ENCODE measurements at regions not wholly inside any gene's neighbourhood (a gene's known extent, or its start where the extent isn't known, plus 50 kb on each side); places are given as distances from the start of the nearest gene placed in this dataset.
A peak's percentile ranks its signal among the peaks of the same experiment; 100 is the strongest.
"Not testable (repeated sequence)": the region's sequence is repeated elsewhere in the genome, so short reads cannot be mapped to it uniquely, and the experiment has no call there.

DNA sequence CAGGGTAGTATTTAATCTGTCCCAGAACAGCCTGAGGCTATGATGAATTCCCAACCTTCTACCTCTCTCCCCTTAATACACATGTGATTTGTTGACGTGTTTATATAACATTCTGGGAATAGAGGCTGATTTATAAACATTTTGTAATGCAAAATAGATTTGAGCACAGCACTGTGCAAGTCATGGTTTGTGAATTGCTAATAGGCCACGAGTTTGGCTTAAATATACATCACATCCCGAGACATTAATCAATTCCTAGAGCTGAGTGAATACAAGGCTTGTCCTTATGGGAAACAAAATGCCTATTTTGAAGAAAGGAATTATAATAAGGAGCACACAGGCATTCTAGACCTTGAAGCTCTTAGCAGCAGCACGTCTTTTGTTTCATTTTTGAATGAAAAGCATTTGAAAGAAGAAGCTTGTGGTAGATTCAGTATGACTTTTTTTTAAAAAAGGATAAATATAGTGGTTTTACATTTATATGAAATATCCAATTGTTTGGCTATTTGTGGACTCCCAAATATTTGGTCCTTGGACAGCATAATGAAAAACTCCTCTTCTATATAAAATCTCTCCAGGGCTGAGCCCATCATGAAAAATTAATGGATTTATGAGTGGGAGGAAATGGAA, 116.4 kb downstream of the SLC17A6 start:
- DNase-seq (ENCODE audit: low read depth in 4 of 4, low spot score in 3 of 4), result no peak

DNA sequence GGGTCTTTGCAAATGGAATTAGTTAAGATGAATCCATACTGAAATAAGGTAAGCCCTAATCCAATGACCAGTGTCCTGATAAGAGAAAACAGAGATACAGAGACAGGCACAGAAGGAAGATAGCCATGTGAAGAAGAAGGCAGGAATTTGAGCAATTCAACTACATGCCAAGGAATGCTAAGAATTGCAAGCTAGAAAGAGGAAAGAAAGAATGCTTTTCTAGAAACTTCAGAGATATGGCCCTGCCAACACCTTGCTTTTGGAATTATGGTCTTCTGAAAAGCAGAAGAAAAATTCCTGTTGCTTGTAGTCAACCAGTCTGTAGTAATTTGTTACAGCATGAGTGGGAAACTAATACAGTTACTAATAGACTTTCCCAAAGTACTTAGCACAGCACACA, 111.3 kb downstream of the SLC17A6 start:
- no peak for DNase-seq (ENCODE audit: low read depth in 4 of 4, low spot score in 3 of 4)

DNA sequence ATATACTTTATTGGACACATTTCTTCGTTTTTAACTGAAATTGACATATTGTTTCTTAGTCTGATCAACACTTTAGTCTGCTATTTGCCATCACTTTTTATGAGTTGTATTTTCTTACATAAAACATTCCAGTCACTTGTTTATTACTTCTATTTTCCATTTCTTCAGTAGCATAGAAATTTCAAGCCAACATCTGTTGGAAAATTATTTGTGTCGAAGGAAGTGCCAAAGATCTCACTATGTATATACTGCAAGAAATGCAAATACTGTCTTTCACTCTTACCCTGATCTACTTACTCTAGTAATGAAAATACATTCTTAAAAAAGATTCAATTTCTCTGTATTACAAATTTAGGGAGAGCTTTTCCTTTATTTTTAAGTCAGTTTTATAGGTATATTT, 105.9 kb downstream of the SLC17A6 start:
- no peak for DNase-seq (ENCODE audit: low read depth in 4 of 4, low spot score in 3 of 4)

DNA sequence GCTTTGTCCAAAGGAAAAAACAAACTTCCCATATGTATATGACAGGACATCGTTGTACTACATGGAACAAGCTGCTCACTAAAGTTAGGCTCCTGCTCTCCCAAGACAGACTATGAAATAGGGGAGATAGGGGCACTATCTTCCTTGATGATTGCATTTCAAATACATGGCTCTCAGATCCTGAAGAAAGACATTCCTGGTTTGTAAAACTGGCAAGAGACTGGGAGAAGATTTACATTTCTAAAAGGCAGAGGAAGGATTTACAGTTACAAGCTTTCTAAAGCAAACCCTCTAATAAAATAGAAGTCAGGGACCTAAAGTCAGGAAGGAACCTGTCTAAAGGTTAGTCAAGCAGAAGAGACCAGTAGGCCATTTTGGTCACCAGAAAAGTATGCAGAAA, 103.7 kb downstream of the SLC17A6 start:
- DNase-seq (ENCODE audit: low read depth in 4 of 4, low spot score in 3 of 4), result no peak

DNA sequence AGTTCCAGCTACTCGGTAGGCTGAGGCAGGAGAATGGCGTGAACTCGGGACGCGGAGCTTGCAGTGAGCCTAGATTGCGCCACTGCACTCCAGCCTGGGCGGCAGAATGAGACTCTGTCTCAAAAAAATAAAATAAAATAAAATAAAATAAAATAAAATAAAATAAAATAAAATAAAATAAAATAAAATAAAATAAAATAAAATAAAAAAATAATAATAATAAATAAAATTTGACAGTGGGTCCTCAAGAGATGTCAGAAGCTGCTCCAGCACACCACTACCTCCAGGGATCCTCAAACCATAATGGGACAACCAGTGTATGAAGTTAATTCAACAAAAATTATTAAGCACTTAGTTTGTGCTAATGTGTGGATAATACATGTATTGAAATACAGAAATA, 97.4 kb downstream of the SLC17A6 start:
- DNase-seq (ENCODE audit: low read depth in 4 of 4, low spot score in 3 of 4), result not testable (repeated sequence)

DNA sequence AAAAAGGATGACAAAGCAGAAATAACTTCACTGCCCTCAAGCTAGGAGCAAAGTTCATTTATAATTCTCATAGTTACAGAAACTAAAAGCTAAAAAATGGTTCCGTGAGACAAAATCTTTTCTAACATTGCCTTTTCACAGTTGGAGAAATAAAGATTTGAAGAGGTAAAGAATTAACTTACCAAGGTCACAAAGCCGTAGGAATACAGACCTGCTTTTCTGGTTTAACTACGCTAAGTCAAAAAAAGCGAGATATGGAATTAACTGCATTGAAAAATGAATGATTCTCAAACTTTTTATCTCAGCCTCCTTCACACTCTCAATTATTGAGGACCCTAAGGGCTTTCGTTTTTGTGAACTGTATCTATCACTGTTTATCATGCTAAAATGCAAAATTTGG, 95.3 kb downstream of the SLC17A6 start:
- DNase-seq (ENCODE audit: low read depth in 4 of 4, low spot score in 3 of 4), result no peak

DNA sequence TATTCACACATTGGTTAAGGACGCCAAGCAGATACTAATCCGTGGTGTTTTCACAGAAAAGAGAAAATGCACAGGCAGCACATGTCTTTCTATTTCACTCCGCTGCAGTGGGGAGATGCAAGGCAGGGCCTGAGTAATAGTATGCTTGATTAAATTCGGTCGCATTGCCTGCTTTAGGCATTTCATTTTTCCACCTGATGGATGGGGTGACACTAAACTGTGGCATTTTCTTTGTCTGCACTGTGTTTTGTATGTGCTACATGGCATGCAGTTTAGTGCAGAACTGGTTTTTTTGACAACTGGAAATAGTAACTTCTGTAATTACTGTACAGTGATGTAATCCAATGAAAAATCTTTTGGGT, 94.9 kb downstream of the SLC17A6 start:
- DNase-seq (ENCODE audit: low read depth in 4 of 4, low spot score in 3 of 4), result no peak

DNA sequence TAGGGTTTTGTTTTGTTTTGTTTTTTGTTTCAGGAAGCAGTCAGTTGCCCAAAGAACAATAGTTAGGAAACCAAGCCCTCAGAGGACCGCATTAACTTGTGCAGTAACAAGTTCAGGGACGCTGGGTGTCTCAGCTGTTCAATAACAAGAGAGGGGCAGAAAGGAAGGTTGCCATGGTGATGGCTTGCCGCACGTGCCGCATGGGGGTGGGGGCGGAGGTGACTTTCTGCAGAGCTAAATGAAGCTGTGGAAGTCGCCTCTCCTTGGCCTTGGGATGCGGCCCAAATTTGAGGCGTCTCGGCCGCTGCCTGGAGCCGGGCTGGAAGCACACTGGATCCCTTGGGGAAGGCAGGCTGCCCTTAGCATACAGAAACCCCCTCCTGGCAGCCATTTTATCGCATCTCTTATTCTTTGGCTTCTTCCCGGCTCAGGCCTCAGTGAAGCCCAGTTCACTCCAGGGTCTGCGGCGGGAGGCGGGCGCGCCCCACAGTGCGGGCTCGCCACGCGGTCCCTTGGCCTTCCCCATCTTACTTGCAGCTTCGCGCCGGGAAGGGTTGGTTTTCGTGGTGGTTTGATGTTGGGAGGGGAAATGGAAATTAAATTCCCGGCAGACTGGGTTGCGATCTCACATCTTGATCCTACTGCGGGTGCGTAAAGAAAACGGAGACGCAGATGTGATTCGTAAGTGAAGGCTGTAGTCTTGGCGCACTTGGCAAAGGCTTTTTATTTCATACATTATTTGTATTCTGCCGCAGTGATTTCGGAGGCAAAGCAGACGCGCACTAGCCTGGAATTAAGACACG, 94.3 kb downstream of the SLC17A6 start:
- peak; percentile 58 to 62 (median 60) for DNase-seq (ENCODE audit: low read depth in 4 of 4, low spot score in 3 of 4)

DNA sequence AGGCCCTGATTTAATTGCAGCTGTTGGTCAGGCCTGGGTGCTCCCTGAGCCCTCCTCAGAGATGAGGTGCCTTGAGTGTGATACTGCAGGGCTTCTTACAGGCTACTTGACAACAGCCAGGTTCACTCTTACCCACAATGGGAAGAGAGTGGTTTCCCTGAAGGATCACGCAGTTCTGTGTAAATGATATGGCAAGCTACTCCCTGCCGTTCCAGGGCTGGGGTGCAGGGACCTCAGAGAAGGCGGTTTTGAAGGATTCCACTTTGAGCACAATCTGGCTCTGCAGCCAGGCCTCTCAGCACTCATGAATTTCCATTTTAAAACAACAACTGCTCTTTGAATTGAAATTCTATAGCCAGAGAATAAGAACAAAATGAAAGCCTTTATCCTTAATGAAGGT, 92.9 kb downstream of the SLC17A6 start:
- no peak for DNase-seq (ENCODE audit: low read depth in 4 of 4, low spot score in 3 of 4)

DNA sequence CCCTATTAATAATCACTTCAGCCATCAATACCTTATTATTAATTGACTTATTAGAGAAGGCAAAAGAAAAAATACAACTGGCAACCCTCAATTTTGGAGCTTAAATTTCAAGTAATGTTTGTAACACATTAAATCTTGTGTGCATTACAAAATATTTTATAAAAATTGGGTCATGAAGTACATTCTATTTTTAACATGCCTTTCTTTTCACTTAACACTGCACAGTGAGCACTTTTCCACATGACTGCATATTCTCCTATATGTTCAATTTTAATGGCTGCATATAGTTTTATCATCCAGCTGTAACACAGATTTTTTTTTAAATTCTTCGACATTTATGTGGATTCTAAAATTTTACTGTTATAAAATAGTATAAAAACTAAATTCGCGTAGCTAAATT, 92.5 kb downstream of the SLC17A6 start:
- no peak for DNase-seq (ENCODE audit: low read depth in 4 of 4, low spot score in 3 of 4)

DNA sequence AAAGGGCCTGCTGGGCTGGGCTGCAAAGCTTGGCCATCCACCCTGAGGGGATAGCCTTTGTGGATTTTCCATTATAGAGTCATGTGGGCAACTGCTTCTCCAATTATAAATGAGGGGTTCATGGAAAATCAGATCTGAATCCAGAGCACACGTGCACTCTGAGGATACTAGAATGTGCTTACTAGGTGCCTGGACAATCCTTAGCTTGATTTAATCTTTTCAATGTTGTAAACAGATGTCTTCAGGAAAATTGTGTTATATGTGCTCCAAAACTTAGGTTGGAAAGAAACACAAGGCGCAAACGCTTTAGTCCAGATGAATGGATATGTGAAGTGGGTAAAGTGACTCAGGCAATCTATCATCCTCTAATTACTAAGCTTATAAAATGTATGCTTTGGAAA, 92.0 kb downstream of the SLC17A6 start:
- no peak for DNase-seq (ENCODE audit: low read depth in 4 of 4, low spot score in 3 of 4)

Data from left renal pelvis (tissue), 4 donors.